GM18517 (cell line): ENCODE measurements at regions not wholly inside any gene's neighbourhood (a gene's known extent, or its start where the extent isn't known, plus 50 kb on each side); places are given as distances from the start of the nearest gene placed in this dataset.
"Not testable (repeated sequence)": the region's sequence is repeated elsewhere in the genome, so short reads cannot be mapped to it uniquely, and the experiment has no call there.

Experiments
- ATAC-seq: cut with Tn5 transposase; IDR thresholded peaks from one replicate; pipeline ENCODE4 v1.9.1; 2021; ENCODE audit warnings: mild to moderate bottlenecking, moderate library complexity; ENCODE audit not compliant: unreplicated experiment

GRCh38 chr4:159410076-159410777, 307.3 kb downstream of the RAPGEF2 start:
- no peak for ATAC-seq

GRCh38 chr4:159410891-159411290, 308.0 kb downstream of the RAPGEF2 start:
- ATAC-seq = no peak

- no peak for ATAC-seq
These were observed 310.5 kb downstream of the RAPGEF2 start for GRCh38 chr4:159413306-159413943.

DNA sequence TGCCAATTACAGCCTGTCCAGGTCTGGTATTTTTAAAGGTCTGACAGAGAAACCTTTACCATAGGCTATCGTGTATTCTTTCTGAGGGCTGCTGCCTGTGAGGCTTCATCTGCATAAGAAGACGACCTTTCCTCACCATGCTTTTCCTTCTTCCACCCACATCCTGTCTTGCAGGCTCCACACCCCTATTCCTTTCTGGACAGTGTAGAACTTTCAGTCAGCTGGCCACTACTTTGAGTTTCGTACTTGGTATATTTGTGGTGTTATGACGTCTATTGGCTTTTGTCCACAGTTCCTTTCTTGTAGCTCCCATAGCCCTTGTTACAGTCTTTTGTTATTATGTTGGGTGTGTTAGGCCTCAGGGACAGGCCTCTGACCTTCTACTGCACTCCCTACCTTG, 311.4 kb downstream of the RAPGEF2 start:
- no peak for ATAC-seq

DNA sequence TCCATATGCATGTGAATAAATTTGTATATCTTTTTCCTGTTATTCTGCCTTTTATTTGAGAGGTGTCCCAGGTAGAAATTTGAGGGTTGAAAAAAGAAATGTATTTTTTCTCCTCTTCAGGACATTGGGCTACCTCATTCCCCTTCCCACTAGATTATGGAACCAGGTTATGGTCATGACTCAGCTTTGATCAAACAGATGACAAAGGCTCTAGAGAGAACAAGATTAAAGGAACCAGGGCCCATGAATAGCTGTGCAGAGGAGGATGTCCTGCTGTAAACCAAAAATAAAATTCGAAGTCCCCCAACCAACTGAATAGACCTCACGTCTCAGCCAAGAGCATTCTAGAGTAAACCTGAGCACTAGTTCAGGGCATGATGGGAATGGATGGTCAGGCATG, 313.2 kb downstream of the RAPGEF2 start:
- no peak for ATAC-seq

DNA sequence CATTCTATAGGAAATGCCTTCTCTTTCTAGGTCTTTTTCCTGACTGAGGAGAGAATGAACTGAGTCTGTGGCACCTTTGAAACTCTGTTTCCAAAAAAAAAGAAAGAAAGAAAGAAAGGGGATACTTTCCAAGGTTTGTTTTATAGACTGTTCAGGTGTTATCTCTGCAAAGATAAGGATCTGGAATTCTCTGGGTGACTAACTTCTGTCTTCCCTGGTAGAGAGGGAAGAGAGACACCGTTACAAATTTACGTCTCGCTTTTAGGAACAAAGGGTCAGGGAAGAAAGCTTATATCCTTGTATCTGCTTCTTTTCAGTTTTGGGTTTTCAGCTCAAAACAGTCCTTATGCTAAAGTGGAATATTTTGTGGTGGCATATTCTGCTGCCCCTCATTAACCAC, 314.1 kb downstream of the RAPGEF2 start:
- no peak for ATAC-seq

GRCh38 chr4:159420162-159421057, 317.5 kb downstream of the RAPGEF2 start:
- no peak for ATAC-seq

GRCh38 chr4:159421058-159421419, 318.2 kb downstream of the RAPGEF2 start:
- ATAC-seq = not testable (repeated sequence)

GRCh38 chr4:159422019-159422418, 319.1 kb downstream of the RAPGEF2 start:
- ATAC-seq = no peak

- ATAC-seq = no peak
These were observed 319.7 kb downstream of the RAPGEF2 start for GRCh38 chr4:159422626-159423025.

DNA sequence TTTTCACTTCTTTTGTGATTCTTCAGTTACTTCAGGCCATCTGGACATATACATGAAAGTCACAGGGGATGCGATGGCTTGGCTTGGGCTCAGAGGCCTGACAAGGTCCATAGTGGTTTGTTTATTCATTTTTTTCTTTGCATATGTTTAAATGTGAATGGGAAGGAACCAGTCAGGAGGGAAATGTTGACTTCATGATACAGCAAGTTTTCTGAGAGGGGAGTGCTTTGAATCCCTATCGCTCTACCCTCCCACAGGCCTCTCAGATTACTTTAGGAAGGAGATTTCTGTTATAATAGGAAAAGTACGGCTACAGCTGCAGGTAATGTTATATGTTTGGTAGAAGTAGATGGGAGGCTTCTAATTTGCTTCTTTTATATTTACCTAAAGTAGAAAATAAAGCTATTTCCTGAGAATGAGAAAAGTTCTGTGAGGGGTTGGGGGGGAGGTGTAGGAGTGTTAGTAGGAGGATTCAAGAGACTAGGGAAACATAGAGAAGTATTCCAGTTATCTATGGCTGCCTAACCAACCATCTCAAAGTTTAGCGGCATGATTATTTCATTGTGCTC, 322.9 kb downstream of the RAPGEF2 start:
- ATAC-seq = no peak

- no peak for ATAC-seq
These were observed 325.4 kb downstream of the RAPGEF2 start for GRCh38 chr4:159428293-159428692.

DNA sequence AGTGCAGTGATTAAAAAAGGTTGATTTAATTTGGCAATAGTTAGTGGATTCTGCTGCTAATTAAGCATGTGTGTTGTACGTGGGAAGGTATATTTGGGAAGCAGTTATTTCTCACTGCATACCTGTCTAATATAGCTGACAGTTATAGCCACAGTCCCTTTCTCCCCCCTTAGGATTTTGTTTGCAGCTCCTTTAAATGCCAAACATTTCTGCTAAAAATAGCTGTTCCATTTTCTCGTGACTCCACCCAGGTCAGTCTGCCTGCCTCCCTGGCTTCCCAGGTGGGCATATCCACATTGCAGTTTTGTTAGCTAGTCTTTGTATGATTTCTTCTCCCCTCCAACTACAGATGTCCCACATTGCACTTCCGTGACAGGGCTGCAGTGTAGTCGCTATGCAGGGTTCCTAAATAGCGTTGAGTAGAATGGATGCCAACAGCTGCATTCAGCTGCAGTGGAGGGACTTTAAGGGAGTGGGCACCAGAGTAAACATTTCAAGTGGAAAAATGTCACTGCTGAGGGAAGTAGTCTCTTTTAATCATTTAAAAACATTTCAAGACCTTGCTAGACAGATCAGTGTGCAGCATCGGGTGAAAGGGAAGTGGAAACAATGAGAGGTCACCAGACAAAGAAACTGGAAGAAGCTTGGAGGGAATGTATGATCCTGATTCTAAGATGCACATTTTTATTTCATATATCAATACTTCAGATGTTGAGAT, 326.3 kb downstream of the RAPGEF2 start:
- no peak for ATAC-seq

- ATAC-seq = no peak
These were observed 326.8 kb downstream of the RAPGEF2 start for GRCh38 chr4:159429693-159430035.

GRCh38 chr4:159430896-159431295, 328.0 kb downstream of the RAPGEF2 start:
- no peak for ATAC-seq

GRCh38 chr4:159432436-159432835, 329.6 kb downstream of the RAPGEF2 start:
- no peak for ATAC-seq

DNA sequence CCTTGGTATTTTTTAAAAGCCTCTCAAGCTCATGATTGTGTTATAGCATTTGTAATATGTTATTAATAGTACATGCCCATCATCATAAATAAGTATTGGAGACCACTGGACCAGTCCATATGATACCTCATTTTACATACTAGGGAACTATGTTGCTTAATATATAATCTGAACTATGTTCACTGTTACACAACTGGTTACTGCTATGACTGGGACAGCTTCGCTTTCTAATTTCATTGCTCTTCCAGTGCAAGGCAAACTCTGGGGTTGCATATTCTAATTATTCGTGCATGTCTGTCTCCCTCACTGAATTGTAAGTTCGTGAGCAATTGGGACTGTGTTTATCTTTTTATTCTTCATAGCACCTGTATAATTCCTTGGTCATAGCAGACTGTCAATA, 330.5 kb downstream of the RAPGEF2 start:
- no peak for ATAC-seq

GRCh38 chr4:159434114-159434870, 331.4 kb downstream of the RAPGEF2 start:
- no peak for ATAC-seq

GRCh38 chr4:159434871-159435241, 332.0 kb downstream of the RAPGEF2 start:
- ATAC-seq = no peak

DNA sequence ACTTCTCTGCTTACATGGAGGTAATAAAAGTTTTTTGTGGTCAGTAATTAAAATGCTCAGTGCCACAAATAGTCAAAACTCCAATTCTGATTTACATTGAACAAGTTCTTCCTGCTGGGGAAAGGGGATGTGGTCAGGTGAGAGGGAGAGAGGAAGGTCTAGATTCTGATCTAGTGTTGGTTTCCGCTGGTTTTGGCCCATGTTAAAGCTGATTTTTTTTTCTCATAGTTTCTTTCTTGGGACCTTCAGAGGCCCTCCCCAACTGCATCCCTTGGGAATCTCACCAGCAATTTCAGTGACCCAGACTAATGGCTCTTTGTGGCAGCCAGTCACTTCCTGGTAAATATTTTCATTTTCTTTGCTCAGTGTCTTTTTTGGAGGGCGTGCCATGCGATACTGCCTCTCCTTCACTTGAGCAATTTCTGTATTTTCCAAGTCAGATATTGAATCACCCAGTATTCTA, 332.7 kb downstream of the RAPGEF2 start:
- ATAC-seq = no peak
